DOHH2 (cell line): ENCODE measurements at regions not wholly inside any gene's neighbourhood (a gene's known extent, or its start where the extent isn't known, plus 50 kb on each side); places are given as distances from the start of the nearest gene placed in this dataset.

ENCODE experiments used
- EZH2phosphoT487 ChIP-seq: fragments of 200-600 bp; sonication (generic); IDR thresholded peaks from 2 replicates; pipeline ENCODE4 v1.6.1; 2017; ENCODE audit warnings: borderline replicate concordance, mild to moderate bottlenecking, antibody characterized with exemption, low read length, moderate library complexity, mixed read lengths
- TF ChIP-seq, protein P1 (sequence below): fragments of 200-600 bp; sonication (generic); IDR thresholded peaks from one replicate; pipeline ENCODE4 v1.5.1; 2014; ENCODE audit warnings: antibody characterized with exemption, mild to moderate bottlenecking, low read depth, low read length; ENCODE audit not compliant: poor library complexity, severe bottlenecking

DNA sequence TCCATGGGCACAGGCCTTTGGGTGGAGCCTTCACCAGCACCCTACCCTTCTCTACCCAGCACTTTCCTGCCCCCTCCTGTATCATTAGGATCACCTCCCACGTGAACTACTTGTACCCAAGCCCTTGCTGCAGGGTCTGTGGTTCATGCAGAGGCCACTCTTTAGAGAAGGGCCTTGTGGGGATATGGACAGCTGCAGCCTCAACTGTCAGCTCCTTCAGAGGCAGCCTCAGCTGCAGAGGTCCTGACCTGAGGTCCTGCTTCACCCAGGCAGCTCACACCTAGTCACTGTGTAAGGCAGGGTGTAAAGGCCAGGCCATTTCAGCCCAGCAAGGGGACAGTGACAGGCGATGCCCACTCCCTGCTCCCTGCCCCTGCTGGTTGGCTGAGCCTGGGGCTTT lies 448.6 kb upstream of the PROK2 start:
- TF ChIP-seq, protein P1, sequence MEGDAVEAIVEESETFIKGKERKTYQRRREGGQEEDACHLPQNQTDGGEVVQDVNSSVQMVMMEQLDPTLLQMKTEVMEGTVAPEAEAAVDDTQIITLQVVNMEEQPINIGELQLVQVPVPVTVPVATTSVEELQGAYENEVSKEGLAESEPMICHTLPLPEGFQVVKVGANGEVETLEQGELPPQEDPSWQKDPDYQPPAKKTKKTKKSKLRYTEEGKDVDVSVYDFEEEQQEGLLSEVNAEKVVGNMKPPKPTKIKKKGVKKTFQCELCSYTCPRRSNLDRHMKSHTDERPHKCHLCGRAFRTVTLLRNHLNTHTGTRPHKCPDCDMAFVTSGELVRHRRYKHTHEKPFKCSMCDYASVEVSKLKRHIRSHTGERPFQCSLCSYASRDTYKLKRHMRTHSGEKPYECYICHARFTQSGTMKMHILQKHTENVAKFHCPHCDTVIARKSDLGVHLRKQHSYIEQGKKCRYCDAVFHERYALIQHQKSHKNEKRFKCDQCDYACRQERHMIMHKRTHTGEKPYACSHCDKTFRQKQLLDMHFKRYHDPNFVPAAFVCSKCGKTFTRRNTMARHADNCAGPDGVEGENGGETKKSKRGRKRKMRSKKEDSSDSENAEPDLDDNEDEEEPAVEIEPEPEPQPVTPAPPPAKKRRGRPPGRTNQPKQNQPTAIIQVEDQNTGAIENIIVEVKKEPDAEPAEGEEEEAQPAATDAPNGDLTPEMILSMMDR: no peak
- no peak for TF ChIP-seq EZH2phosphoT487
